SK-N-SH treated with all-trans-retinoic acid at 6 μM for 48 hours (cell line): ENCODE measurements at regions not wholly inside any gene's neighbourhood (a gene's known extent, or its start where the extent isn't known, plus 50 kb on each side); places are given as distances from the start of the nearest gene placed in this dataset.

Experiments
- CSDC2 ChIP-seq: fragments of 250-450 bp; sonication (Bioruptor Pico); IDR thresholded peaks from 2 replicates; pipeline ENCODE4 v1.5.0; 2020; ENCODE audit warnings: mild to moderate bottlenecking, moderate library complexity
- OSR1 ChIP-seq: fragments of 250-450 bp; sonication (Bioruptor Pico); IDR thresholded peaks from 2 replicates; pipeline ENCODE4 v1.8.0; 2022; ENCODE audit warnings: moderate library complexity, mild to moderate bottlenecking, inconsistent platforms
- POU6F1 ChIP-seq: fragments of 250-450 bp; sonication (Bioruptor Pico); IDR thresholded peaks from 2 replicates; pipeline ENCODE4 v1.8.0; 2021; ENCODE audit warnings: low read depth, mild to moderate bottlenecking, moderate library complexity, borderline replicate concordance
- PPARA ChIP-seq: fragments of 250-450 bp; sonication (Bioruptor Pico); IDR thresholded peaks from 2 replicates; pipeline ENCODE4 v1.5.0; 2020; ENCODE audit warnings: mild to moderate bottlenecking, borderline replicate concordance
- ZFP3 ChIP-seq: fragments of 250-450 bp; sonication (Bioruptor Pico); IDR thresholded peaks from 2 replicates; pipeline ENCODE4 v1.5.0; 2020; ENCODE audit warnings: mild to moderate bottlenecking, moderate library complexity
- ZFP30 ChIP-seq: fragments of 450-650 bp; formaldehyde crosslinking; IDR thresholded peaks from 2 replicates; pipeline ENCODE4 v1.5.0; 2022; ENCODE audit warnings: mild to moderate bottlenecking, moderate library complexity
- ZNF8 ChIP-seq: fragments of 450-650 bp; formaldehyde crosslinking; IDR thresholded peaks from 2 replicates; pipeline ENCODE4 v1.5.0; 2020; ENCODE audit warnings: mild to moderate bottlenecking, moderate library complexity
- TF ChIP-seq, protein P1 (sequence below): fragments of 250-450 bp; sonication (Bioruptor Pico); IDR thresholded peaks from 2 replicates; pipeline ENCODE4 v1.8.0; 2020; ENCODE audit warnings: mild to moderate bottlenecking, moderate library complexity, borderline replicate concordance
- TF ChIP-seq, protein P2 (sequence below): fragments of 250-450 bp; sonication (Bioruptor Pico); IDR thresholded peaks from 2 replicates; pipeline ENCODE4 v1.5.0; 2020; ENCODE audit warnings: mild to moderate bottlenecking, moderate library complexity

DNA sequence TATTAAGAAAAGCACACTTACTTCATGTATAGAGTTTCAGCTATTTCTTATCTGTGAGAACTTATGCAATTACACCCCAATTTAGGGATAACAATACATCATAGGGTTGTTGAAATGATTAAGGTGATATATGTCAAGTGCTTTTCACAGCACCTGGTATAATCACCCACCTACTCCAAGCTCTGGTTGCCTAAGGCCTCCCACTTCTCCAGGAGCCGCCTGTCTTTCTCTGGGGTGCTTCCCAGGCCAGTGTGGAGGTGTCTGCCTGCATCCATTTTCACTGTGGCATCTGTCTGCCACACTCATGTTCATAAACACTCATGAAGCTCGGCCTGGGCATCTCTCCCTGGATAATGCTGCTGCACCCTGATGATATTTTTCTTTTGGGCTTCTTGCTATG is 250.3 kb downstream of the STK31 start:
- TF ChIP-seq, protein P1, sequence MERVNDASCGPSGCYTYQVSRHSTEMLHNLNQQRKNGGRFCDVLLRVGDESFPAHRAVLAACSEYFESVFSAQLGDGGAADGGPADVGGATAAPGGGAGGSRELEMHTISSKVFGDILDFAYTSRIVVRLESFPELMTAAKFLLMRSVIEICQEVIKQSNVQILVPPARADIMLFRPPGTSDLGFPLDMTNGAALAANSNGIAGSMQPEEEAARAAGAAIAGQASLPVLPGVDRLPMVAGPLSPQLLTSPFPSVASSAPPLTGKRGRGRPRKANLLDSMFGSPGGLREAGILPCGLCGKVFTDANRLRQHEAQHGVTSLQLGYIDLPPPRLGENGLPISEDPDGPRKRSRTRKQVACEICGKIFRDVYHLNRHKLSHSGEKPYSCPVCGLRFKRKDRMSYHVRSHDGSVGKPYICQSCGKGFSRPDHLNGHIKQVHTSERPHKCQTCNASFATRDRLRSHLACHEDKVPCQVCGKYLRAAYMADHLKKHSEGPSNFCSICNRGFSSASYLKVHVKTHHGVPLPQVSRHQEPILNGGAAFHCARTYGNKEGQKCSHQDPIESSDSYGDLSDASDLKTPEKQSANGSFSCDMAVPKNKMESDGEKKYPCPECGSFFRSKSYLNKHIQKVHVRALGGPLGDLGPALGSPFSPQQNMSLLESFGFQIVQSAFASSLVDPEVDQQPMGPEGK (CRISPR knock-in tag), result no peak
- TF ChIP-seq, protein P2, sequence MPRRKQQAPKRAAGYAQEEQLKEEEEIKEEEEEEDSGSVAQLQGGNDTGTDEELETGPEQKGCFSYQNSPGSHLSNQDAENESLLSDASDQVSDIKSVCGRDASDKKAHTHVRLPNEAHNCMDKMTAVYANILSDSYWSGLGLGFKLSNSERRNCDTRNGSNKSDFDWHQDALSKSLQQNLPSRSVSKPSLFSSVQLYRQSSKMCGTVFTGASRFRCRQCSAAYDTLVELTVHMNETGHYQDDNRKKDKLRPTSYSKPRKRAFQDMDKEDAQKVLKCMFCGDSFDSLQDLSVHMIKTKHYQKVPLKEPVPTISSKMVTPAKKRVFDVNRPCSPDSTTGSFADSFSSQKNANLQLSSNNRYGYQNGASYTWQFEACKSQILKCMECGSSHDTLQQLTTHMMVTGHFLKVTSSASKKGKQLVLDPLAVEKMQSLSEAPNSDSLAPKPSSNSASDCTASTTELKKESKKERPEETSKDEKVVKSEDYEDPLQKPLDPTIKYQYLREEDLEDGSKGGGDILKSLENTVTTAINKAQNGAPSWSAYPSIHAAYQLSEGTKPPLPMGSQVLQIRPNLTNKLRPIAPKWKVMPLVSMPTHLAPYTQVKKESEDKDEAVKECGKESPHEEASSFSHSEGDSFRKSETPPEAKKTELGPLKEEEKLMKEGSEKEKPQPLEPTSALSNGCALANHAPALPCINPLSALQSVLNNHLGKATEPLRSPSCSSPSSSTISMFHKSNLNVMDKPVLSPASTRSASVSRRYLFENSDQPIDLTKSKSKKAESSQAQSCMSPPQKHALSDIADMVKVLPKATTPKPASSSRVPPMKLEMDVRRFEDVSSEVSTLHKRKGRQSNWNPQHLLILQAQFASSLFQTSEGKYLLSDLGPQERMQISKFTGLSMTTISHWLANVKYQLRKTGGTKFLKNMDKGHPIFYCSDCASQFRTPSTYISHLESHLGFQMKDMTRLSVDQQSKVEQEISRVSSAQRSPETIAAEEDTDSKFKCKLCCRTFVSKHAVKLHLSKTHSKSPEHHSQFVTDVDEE, result no peak
- no peak for TF ChIP-seq ZNF8 (CRISPR knock-in tag)
- no peak for TF ChIP-seq ZFP30
- no peak for TF ChIP-seq ZFP3 (CRISPR knock-in tag)
- TF ChIP-seq CSDC2 (CRISPR knock-in tag), result no peak
- no peak for TF ChIP-seq PPARA (CRISPR knock-in tag)
- no peak for TF ChIP-seq OSR1 (CRISPR knock-in tag)
- TF ChIP-seq POU6F1, result no peak
